Fibroblast of skin of scalp (primary cell): ENCODE measurements at regions not wholly inside any gene's neighbourhood (a gene's known extent, or its start where the extent isn't known, plus 50 kb on each side); places are given as distances from the start of the nearest gene placed in this dataset.

Experiments used
- DNase-seq: peaks from one replicate; pipeline ENCODE4 v3.0.0-alpha.2; 2013

DNA sequence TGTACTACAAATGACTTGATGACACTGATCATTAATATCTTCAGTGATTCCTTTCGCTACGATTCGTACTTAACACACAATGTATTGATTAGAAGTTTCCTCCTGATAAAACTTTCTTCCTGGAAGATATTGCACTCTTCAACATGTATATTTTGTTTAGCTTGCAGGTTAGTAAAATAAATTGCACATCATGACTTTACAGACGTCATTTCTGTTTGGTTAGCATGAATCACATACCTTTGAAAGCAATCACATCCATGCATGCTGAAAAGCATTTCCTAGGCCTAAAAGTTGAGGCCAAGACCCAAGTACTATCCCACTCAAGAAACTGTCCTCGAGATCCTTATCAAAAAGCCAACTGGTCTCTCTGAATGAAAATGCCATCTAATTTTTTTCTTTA is 1841.0 kb upstream of the PCDH7 start:
- no peak for DNase-seq

GRCh38 chr4:28879900-28880299 is 1840.3 kb upstream of the PCDH7 start:
- DNase-seq, result no peak

DNA sequence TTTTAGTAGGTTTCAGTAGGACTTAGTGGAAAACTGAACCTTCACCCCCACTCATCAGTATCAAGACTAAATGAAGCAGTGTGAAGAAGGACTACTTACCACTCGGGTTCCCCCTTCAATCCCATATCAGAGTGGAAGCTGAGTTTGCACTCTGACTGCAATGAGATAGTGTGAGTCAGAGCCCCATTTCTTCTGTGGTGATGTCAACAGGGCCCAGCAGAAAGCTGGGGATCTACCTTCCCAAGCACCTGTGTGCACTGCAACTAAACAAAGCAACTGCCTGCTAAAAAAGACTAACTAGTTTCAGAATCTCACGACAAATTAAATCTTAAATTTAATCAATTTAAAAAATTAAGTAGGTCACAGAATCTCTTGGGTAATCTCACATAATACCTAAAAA is 1837.0 kb upstream of the PCDH7 start:
- no peak for DNase-seq

- no peak for DNase-seq
Observed at GRCh38 chr4:28886934-28887333, 1833.2 kb upstream of the PCDH7 start.

- DNase-seq, result no peak
Observed at GRCh38 chr4:28890949-28891775, 1829.0 kb upstream of the PCDH7 start.

DNA sequence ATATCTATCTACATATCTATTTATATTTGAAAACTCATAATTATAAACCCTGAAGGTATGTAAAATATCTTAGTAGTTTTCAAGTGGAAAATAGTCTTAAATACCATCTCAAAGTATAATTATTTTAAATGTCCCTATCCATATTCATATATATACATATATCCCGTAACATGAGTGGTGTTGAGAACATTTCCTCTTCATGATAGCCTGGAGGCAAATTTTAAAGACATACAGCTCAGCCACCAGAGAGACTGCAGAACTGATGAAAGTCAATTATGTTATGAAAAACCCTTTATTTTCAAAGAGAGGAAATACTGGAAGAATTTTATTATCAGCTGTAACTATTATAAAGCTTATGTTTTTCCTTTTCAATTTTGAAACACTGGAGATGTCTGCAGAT is 1806.7 kb upstream of the PCDH7 start:
- no peak for DNase-seq

- DNase-seq, result no peak
Observed at GRCh38 chr4:28916585-28916984, 1803.6 kb upstream of the PCDH7 start.

GRCh38 chr4:28918871-28919270 is 1801.3 kb upstream of the PCDH7 start:
- DNase-seq, result no peak

DNA sequence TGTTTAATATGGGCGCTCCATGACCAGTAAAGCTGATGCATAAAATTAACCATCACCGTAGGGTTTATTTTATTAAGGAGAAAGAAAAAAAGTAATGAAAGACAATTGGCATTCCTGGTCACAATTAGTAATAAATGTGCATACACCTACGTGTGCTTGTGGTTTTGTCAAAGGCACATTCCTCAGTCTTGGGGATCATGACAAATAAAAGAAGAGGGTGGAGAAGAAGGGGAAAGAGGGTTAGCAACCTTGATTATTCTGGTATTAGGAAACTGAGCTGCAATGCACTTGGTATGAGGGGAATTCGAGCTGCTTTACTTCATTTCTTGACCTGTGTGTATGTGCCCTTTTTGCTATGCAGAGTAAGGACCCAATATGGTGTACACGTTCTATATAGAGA is 1798.3 kb upstream of the PCDH7 start:
- no peak for DNase-seq

GRCh38 chr4:28926156-28926555 is 1794.0 kb upstream of the PCDH7 start:
- no peak for DNase-seq

DNA sequence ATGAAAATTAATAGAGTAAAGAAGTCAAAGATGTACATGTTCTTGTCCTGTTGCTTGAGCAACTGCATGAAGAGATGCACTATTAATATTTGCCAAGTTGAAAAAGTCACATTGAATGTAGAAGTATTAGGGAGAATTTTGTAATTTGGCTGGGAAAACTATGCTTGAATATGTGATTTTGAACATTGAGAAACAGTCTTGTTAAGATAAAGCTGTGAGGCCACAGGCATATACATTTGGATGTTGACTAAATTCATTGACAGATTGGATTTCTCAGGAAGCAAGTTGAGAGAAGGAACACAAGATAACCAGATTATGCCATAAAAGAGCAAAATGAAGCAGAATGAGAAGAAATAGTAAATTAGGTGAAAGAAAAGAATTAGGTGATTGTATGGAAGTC is 1777.5 kb upstream of the PCDH7 start:
- DNase-seq, result no peak

DNA sequence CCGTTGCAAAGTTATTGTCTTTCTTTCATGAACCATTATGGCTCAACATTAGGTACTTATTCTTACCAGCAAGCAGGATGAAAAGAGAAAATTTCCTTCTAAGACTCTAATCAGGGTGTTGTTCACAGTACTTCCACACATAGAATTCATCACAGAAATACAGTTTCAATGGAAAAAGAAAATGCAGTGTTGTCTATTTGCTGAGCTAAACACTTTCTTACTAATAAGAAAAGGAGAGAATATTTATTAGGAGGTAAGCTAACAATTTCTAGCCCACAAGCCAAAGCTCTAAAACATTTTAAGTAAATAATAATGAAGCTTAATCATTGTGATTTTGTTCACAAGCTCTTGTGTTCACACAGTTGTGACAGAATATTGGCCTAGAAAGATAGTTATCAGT is 1772.8 kb upstream of the PCDH7 start:
- DNase-seq, result no peak

GRCh38 chr4:28948501-28948900 is 1771.7 kb upstream of the PCDH7 start:
- no peak for DNase-seq

GRCh38 chr4:28966982-28967381 is 1753.2 kb upstream of the PCDH7 start:
- peak; percentile 40 for DNase-seq

DNA sequence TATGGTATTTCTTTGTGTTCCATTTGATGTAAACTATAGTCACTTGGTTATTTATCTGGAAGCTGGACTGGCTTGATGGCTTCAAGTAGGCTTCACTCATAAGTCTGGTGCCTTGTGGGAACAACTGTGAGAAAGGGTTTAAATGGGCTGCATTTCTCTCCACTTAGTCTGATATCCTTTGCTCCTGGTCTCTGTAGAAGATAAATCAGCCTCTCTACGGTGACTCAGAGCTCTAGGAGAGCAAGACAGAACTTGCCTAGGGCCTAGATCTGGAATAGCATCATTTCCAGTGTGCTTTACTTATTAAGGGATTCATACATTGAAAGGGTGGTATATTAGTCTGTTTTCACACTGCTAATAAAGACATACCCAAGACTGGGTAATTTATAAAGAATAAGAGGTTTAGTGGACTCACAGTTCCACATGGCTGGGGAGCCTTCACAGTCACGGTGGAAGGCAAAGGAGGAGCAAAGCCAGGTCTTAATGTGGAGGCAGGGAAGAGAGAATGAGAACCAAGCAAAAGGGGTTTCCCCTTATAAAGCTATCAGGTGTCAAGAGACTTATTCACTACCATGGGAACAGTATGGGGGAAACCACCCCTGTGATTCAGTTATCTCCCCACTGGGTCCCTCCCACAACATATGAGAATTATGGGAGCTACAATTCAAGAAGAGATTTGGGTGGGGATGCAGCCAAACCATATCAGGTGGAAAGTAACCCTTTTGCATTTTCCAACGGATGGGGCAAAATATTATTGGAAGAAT is 1746.4 kb upstream of the PCDH7 start:
- DNase-seq, result peak; percentile 1

DNA sequence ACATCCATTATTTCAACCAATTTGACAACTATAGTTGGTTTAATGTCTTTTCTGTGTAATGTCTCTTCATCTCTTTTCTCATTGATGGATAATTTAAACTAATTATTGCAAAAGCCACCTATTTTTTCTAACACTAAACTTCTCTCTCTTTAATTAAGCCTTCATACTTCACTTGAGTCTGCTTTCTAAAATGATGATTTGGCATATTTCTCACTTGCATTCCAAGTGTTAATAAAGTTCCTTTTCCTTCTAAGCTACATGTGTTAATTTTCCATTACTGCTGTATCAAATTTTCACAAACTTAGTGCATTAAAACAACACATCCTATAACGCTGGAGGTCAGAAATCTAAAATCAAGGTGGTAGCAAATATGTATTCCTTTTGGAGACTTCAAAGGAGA is 1743.8 kb upstream of the PCDH7 start:
- DNase-seq, result no peak

DNA sequence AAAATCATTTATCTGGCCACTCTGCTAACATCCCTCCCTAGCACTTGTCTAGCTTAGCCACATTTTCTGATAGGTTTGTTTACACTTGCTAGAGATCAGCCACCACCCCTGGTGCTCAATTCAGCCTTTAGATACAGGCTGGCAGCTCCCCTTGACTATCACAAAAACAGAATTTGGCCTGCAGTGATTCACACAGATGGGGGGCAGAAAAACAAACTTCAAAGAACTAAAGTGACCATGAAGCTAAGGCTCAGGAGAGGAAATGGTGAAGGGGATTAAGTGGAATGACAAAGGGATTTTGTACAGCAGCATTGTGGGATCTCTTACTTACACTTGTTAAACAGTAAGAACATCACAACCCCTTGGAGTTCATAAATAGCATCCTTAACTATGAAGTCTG is 1718.0 kb upstream of the PCDH7 start:
- DNase-seq, result no peak

DNA sequence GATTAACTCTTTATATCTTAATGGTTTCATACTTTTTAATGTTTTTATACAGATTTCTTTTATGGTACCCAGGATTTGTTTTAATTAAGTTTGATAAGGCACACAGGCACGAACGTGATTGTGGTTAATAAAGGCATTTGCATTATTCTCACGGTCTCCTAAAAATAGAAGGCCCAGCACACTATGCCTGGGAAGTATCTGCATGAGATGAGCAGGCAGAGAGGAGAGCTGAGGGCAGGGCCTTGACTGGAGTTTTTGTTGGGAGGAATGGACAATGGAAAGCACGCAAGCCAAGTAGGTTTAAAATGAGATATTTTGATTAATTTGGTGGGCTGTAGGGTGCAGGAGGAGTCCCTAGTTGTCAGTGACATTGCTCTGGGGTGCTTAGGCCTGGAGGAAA is 1714.3 kb upstream of the PCDH7 start:
- DNase-seq, result no peak

DNA sequence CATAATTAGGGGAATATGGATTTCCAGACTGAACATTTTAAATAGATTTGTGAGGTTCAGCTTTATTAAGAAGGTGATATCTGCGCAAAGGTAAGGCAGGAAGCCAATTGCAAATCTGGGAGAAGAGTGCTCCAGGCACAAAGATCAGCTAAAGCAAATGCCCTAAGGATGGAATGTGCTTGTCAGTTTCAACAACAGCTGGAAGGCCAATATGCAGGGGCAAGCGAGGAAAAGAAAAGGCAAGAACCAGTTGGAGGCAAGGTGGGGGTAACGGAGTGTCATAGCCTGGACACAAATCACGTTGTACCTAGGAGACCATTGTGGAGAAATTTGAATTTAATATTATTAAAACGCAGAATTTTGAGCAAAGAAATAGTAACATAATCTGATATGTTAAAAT is 1710.3 kb upstream of the PCDH7 start:
- no peak for DNase-seq

GRCh38 chr4:29013341-29013740 is 1706.8 kb upstream of the PCDH7 start:
- DNase-seq, result no peak

DNA sequence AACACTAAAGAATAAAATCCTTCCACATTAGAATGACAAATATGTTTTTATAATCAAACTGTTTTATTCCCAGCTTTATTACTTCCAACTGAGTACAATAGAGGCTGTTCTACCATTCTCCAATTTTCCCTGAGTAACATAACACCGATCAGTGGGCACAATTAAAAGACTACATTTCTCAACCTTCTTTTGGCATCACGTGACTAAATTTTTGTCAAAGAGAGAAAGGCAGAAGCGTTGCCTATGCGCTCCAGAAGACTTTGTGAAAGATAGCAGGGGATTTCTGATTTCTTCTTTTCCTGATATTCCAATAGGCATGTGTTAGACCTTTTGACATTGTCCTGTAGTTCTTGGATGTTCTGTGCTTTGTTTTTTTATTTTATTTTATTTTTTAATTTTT is 1705.6 kb upstream of the PCDH7 start:
- no peak for DNase-seq

GRCh38 chr4:29033703-29034102 is 1686.5 kb upstream of the PCDH7 start:
- DNase-seq, result no peak

DNA sequence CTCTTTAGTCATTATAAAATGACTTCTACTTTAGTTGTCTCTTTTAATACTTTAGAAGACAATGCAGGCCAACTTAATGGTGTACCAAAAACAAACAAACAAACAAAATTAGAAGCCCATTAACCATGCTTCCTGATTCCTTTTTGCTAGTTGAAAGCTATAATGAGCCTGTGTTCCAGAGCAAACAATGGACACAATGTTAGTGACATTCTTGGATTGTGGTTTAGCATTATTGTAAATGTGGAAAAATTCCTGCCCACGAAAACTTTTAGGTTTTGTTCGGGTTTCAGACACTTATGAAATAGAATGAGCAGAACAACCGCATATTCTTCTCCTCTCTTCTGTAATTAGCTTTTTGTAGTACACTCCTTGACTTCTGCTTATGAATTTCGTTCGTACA is 1682.7 kb upstream of the PCDH7 start:
- no peak for DNase-seq

DNA sequence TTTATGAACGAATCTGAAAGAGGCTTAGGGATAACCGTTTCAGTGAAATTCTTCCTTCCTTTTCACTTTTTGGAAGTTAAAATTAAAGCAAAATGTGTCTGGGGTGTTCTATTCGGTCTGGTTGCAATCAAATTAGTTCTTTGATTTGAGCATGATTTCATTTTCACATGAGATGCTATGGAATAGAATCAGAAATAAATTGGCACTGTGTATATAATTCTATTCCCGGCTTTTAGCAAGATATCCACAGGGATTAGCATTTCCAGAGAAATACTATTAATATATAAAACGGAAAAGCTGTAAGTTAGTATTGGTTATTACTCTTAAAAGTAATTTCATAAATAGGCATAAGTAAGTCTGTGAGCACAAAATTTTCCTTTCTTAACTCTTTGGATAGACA is 1676.8 kb upstream of the PCDH7 start:
- DNase-seq, result no peak
